ENCODE measurements at regions not wholly inside any gene's neighbourhood (a gene's known extent, or its start where the extent isn't known, plus 50 kb on each side); places are given as distances from the start of the nearest gene placed in this dataset.

GRCh38 chr14:76947838-76948184 lies 80.7 kb downstream of the IRF2BPL start:
- Histone ChIP-seq H3K27ac (peak overlapping the region; percentile 71), H4K20me1 (ENCODE audit: insufficient read depth) (no peaks in the 10 kb centered on the region), H3K79me2 (ENCODE audit: insufficient read depth, low read depth) (no peaks in the 10 kb centered on the region), H3K9ac (no peak overlapping the region), H3K4me3 (IDR thresholded peaks at IDR 0.05; ENCODE audit: insufficient read depth, low read depth, low read length) (no peak overlapping the region), H3K27me3 (ENCODE audit: insufficient read depth, low read depth) (no peaks in the 10 kb centered on the region), H3K4me1 (ENCODE audit: low read depth, poor library complexity, severe bottlenecking) (peaks cover 28% of the 10 kb centered on the region), H3K4me2 (peak overlapping the region; percentile 80), H3K36me3 (ENCODE audit: insufficient read depth) (no peaks in the 10 kb centered on the region), H2AFZ (ENCODE audit: low read depth) (peak overlapping the region; percentile 49; the same call in 1 of the 2 replicates)
- TF ChIP-seq CTCF (conservative IDR thresholded peaks at IDR 0.05; ENCODE audit: low read depth, low read length): no peak

- Histone ChIP-seq H3K4me1 (ENCODE audit: low read depth, poor library complexity, severe bottlenecking) (peaks cover 28% of the 10 kb centered on the region), H3K79me2 (ENCODE audit: insufficient read depth, low read depth) (no peaks in the 10 kb centered on the region), H3K9ac (no peak overlapping the region; the same call in 1 of the 2 replicates), H4K20me1 (ENCODE audit: insufficient read depth) (no peaks in the 10 kb centered on the region), H2AFZ (ENCODE audit: low read depth) (peak overlapping the region; percentile 49), H3K4me3 (IDR thresholded peaks at IDR 0.05; ENCODE audit: insufficient read depth, low read depth, low read length) (no peak overlapping the region), H3K27me3 (ENCODE audit: insufficient read depth, low read depth) (no peaks in the 10 kb centered on the region), H3K27ac (peak overlapping the region; percentile 71), H3K36me3 (ENCODE audit: insufficient read depth) (no peaks in the 10 kb centered on the region), H3K4me2 (peak overlapping the region; percentile 80)
- TF ChIP-seq CTCF (conservative IDR thresholded peaks at IDR 0.05; ENCODE audit: low read depth, low read length): no peak
Observed at GRCh38 chr14:76947078-76947837, 81.2 kb downstream of the IRF2BPL start.

GRCh38 chr14:76946753-76947077 lies 81.8 kb downstream of the IRF2BPL start:
- H3K27ac ChIP-seq: peak overlapping the region; percentile 71
- H2AFZ ChIP-seq (ENCODE audit: low read depth): peak overlapping the region; percentile 49
- no peak overlapping the region; the same call in 1 of the 2 replicates for H3K9ac ChIP-seq

GRCh38 chr14:76943072-76943471 lies 85.4 kb downstream of the IRF2BPL start:
- TF ChIP-seq CTCF (conservative IDR thresholded peaks at IDR 0.05; ENCODE audit: low read depth, low read length): no peak
- peaks cover 21% of the 10 kb centered on the region for H3K4me1 ChIP-seq (ENCODE audit: low read depth, poor library complexity, severe bottlenecking)
- no peaks in the 10 kb centered on the region for H3K79me2 ChIP-seq (ENCODE audit: insufficient read depth, low read depth)
- H3K27me3 ChIP-seq (ENCODE audit: insufficient read depth, low read depth): no peaks in the 10 kb centered on the region
- no peaks in the 10 kb centered on the region for H4K20me1 ChIP-seq (ENCODE audit: insufficient read depth)
- H2AFZ ChIP-seq (ENCODE audit: low read depth): no peak overlapping the region
- no peak overlapping the region for H3K4me2 ChIP-seq
- no peak overlapping the region for H3K9ac ChIP-seq
- H3K4me3 ChIP-seq (IDR thresholded peaks at IDR 0.05; ENCODE audit: insufficient read depth, low read depth, low read length): no peak overlapping the region
- no peaks in the 10 kb centered on the region for H3K36me3 ChIP-seq (ENCODE audit: insufficient read depth)
- H3K27ac ChIP-seq: no peak overlapping the region

More at GRCh38 chr14:76946753-76947077, 81.8 kb downstream of the IRF2BPL start:
- Histone ChIP-seq H3K4me1 (ENCODE audit: low read depth, poor library complexity, severe bottlenecking) (peaks cover 28% of the 10 kb centered on the region), H3K4me3 (IDR thresholded peaks at IDR 0.05; ENCODE audit: insufficient read depth, low read depth, low read length) (no peak overlapping the region), H4K20me1 (ENCODE audit: insufficient read depth) (no peaks in the 10 kb centered on the region), H3K79me2 (ENCODE audit: insufficient read depth, low read depth) (no peaks in the 10 kb centered on the region), H3K36me3 (ENCODE audit: insufficient read depth) (no peaks in the 10 kb centered on the region), H3K4me2 (peak overlapping the region; percentile 80), H3K27me3 (ENCODE audit: insufficient read depth, low read depth) (no peaks in the 10 kb centered on the region)
- TF ChIP-seq CTCF (conservative IDR thresholded peaks at IDR 0.05; ENCODE audit: low read depth, low read length): 0 out of 2 replicates have a peak, but pooled peaks have one; percentile 19
